ENCODE measurements at regions not wholly inside any gene's neighbourhood (a gene's known extent, or its start where the extent isn't known, plus 50 kb on each side); places are given as distances from the start of the nearest gene placed in this dataset.
A peak's percentile ranks its signal among the peaks of the same experiment; 100 is the strongest.

DNA sequence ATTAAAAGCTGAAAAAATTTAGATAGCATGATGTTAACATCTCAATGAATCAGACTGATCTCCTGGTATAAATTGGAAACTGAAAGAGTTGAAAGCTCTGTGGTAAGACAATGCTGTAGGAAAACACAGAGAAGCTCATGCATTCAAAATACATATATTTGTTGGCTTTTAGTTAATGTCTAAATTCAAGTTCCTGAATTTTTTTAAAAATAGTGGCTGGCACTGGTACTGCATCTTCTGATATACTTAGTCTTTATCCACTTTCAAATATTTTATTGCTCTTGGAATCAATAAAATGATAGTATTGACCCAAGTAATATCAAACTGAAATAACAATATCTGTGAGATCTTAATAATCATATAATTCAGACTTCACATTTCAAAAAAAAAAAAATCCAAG is 151.4 kb upstream of the FIGN start:
- no peak overlapping the region for H3K14ac ChIP-seq (replicated peaks; ENCODE audit: low read depth, low read length)
- H4K8ac ChIP-seq (ENCODE audit: low read depth in 2 of 2, low read length in 2 of 2) = no peak overlapping the region
- H4K20me1 ChIP-seq (ENCODE audit: insufficient read depth, low read length) = no peaks in the 10 kb centered on the region
- POLR2A ChIA-PET (ENCODE audit: unreplicated experiment) = no interaction called here
- no peaks in the 10 kb centered on the region for H3K79me1 ChIP-seq (ENCODE audit: low read depth in 1 of 2, low read length in 2 of 2)
- CTCF ChIA-PET = interaction anchor here (0.7 to 1.3 kb wide), 3 partner anchors 8 to 798 kb away, joined by 3 to 7 read pairs (median 3); no protein-coding TSS in a partner anchor
- no peak overlapping the region for H2AK9ac ChIP-seq (replicated peaks; ENCODE audit: low read depth, low read length, poor library complexity)
- H4K91ac ChIP-seq (ENCODE audit: insufficient read depth, low read depth, low read length) = no peak overlapping the region
- H3K9me3 ChIP-seq (ENCODE audit: control insufficient read depth, insufficient read depth, low read length) = peaks cover 2% of the 10 kb centered on the region; the same call in 1 of the 2 replicates
- H3K4me1 ChIP-seq (ENCODE audit: control insufficient read depth, insufficient read depth, low read length) = no peaks in the 10 kb centered on the region
- DNase-seq (no peak), ATAC-seq (ENCODE audit: low read depth) (no peak)
- H3K9me1 ChIP-seq (ENCODE audit: insufficient read depth, low read length) = no peaks in the 10 kb centered on the region
- H3K36me3 ChIP-seq (ENCODE audit: control insufficient read depth, insufficient read depth, low read length) = no peaks in the 10 kb centered on the region
- H3K4me3 ChIP-seq (ENCODE audit: insufficient read depth, low read depth, low read length) = no peak overlapping the region
- H2AK5ac ChIP-seq (ENCODE audit: low read depth, low read length) = no peak overlapping the region
- H3K27me3 ChIP-seq (ENCODE audit: control insufficient read depth, insufficient read depth, low read length) = no peaks in the 10 kb centered on the region
- H2BK15ac ChIP-seq (ENCODE audit: low read depth, low read length) = no peak overlapping the region
- no peak overlapping the region for H3K18ac ChIP-seq (ENCODE audit: low read depth, low read length)
- H3K4ac ChIP-seq (ENCODE audit: low read depth, low read length) = no peak overlapping the region
- H4K5ac ChIP-seq (ENCODE audit: low read depth, low read length) = no peak overlapping the region
- BruUV-seq (replicated peaks) = no TSS peak
- H2BK20ac ChIP-seq (ENCODE audit: low read depth, low read length) = no peak overlapping the region
- H2BK5ac ChIP-seq (ENCODE audit: low read depth, low read length, poor library complexity, severe bottlenecking) = no peak overlapping the region
- dilution Hi-C loops (cut with HindIII; ENCODE audit: low sequenced_read_pairs, unreplicated experiment) = no loop called here
- no peak overlapping the region for H3K23ac ChIP-seq (ENCODE audit: low read depth, low read length)
- intact Hi-C loops (cut with micrococcal nuclease) = no loop called here
- no peak overlapping the region for H3K9ac ChIP-seq (ENCODE audit: low read depth, low read length)
- H3K4me2 ChIP-seq (ENCODE audit: low read depth, low read length) = no peak overlapping the region
- TF ChIP-seq MXI1 (IDR thresholded peaks at IDR 0.05; ENCODE audit: borderline replicate concordance, low read depth, low read length) = no peak
- TF ChIP-seq, protein P1, sequence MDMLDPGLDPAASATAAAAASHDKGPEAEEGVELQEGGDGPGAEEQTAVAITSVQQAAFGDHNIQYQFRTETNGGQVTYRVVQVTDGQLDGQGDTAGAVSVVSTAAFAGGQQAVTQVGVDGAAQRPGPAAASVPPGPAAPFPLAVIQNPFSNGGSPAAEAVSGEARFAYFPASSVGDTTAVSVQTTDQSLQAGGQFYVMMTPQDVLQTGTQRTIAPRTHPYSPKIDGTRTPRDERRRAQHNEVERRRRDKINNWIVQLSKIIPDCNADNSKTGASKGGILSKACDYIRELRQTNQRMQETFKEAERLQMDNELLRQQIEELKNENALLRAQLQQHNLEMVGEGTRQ (IDR thresholded peaks at IDR 0.05; ENCODE audit: low read depth, low read length) = no peak
- no peak for TF ChIP-seq RAD21 (IDR thresholded peaks at IDR 0.05; ENCODE audit: low read length)
- no peak for TF ChIP-seq POLR2A (IDR thresholded peaks at IDR 0.05; ENCODE audit: low read depth, low read length)
- TF ChIP-seq RCOR1 (IDR thresholded peaks at IDR 0.05; ENCODE audit: insufficient replicate concordance, low read length) = no peak
- no peak for TF ChIP-seq FOS (IDR thresholded peaks at IDR 0.05; ENCODE audit: low read depth, low read length)
- no peak for TF ChIP-seq SMC3 (IDR thresholded peaks at IDR 0.05; ENCODE audit: low read depth, low read length)
- TF ChIP-seq, protein P2, sequence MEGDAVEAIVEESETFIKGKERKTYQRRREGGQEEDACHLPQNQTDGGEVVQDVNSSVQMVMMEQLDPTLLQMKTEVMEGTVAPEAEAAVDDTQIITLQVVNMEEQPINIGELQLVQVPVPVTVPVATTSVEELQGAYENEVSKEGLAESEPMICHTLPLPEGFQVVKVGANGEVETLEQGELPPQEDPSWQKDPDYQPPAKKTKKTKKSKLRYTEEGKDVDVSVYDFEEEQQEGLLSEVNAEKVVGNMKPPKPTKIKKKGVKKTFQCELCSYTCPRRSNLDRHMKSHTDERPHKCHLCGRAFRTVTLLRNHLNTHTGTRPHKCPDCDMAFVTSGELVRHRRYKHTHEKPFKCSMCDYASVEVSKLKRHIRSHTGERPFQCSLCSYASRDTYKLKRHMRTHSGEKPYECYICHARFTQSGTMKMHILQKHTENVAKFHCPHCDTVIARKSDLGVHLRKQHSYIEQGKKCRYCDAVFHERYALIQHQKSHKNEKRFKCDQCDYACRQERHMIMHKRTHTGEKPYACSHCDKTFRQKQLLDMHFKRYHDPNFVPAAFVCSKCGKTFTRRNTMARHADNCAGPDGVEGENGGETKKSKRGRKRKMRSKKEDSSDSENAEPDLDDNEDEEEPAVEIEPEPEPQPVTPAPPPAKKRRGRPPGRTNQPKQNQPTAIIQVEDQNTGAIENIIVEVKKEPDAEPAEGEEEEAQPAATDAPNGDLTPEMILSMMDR (conservative IDR thresholded peaks at IDR 0.05; ENCODE audit: low read depth, low read length) = 0 out of 2 replicates have a peak, but pooled peaks have one; percentile 4
- no peak overlapping the region for H2AFZ ChIP-seq (replicated peaks; ENCODE audit: low read length, poor library complexity)
- H3K56ac ChIP-seq (ENCODE audit: extremely low read depth, insufficient read depth, low read length) = no peak overlapping the region
- H3K27ac ChIP-seq (ENCODE audit: insufficient read depth, low read length) = no peak overlapping the region
- in situ Hi-C loops (cut with MboI; ENCODE audit: low sequenced_read_pairs) = no loop called here
- no peak overlapping the region for H2BK120ac ChIP-seq (ENCODE audit: low read depth, low read length)

Measured in IMR-90 (cell line).